Ishikawa (cell line): ENCODE measurements at regions not wholly inside any gene's neighbourhood (a gene's known extent, or its start where the extent isn't known, plus 50 kb on each side); places are given as distances from the start of the nearest gene placed in this dataset.

Experiments
- CEBPB ChIP-seq: IDR thresholded peaks from 2 replicates; pipeline ENCODE4 v1.6.1; 2012
- CREB1 ChIP-seq: IDR thresholded peaks from 2 replicates; pipeline ENCODE4 v1.6.1; 2012; ENCODE audit warnings: low read depth
- EGR1 ChIP-seq: IDR thresholded peaks from 2 replicates; pipeline ENCODE4 v1.6.1; 2012
- EP300 ChIP-seq: IDR thresholded peaks from 2 replicates; pipeline ENCODE4 v1.6.1; 2012; ENCODE audit warnings: borderline replicate concordance
- FOXM1 ChIP-seq: IDR thresholded peaks from 2 replicates; pipeline ENCODE4 v1.6.1; 2012; ENCODE audit warnings: low read depth, borderline replicate concordance
- MAX ChIP-seq: IDR thresholded peaks from 2 replicates; pipeline ENCODE4 v1.6.1; 2012
- NFIC ChIP-seq: IDR thresholded peaks from 2 replicates; pipeline ENCODE4 v1.6.1; 2012
- RAD21 ChIP-seq: IDR thresholded peaks from 2 replicates; pipeline ENCODE4 v1.6.1; 2012; ENCODE audit warnings: low read depth
- REST ChIP-seq: IDR thresholded peaks from 2 replicates; pipeline ENCODE4 v1.6.1; 2012; ENCODE audit warnings: low read depth, mild to moderate bottlenecking
- TAF1 ChIP-seq: IDR thresholded peaks from 2 replicates; pipeline ENCODE4 v1.6.1; 2012; ENCODE audit warnings: low read depth, mild to moderate bottlenecking
- TEAD4 ChIP-seq: IDR thresholded peaks from 2 replicates; pipeline ENCODE4 v1.6.1; 2012
- USF1 ChIP-seq: IDR thresholded peaks from 2 replicates; pipeline ENCODE4 v1.6.1; 2012
- YY1 ChIP-seq: IDR thresholded peaks from 2 replicates; pipeline ENCODE4 v1.6.1; 2012; ENCODE audit warnings: low read depth
- ZBTB7A ChIP-seq: IDR thresholded peaks from 2 replicates; pipeline ENCODE4 v1.6.1; 2012; ENCODE audit warnings: low read depth

- TF ChIP-seq REST (no peak), ZBTB7A (no peak), NFIC (no peak), MAX (no peak), USF1 (no peak), TEAD4 (no peak), TAF1 (no peak), EGR1 (no peak), CREB1 (no peak)
Observed at GRCh38 chr4:71841336-71841735, 57.5 kb upstream of the GC start.

- TF ChIP-seq CREB1 (no peak), REST (no peak), EP300 (no peak), YY1 (no peak), CEBPB (no peak), RAD21 (no peak)
Observed at GRCh38 chr4:71847300-71847699, 63.4 kb upstream of the GC start.

GRCh38 chr4:71855944-71856343 lies 72.1 kb upstream of the GC start:
- TF ChIP-seq USF1 (no peak), NFIC (no peak), REST (no peak), CREB1 (no peak), FOXM1 (no peak), EGR1 (no peak), YY1 (no peak), CEBPB (no peak), TAF1 (no peak)

GRCh38 chr4:71857713-71858451 lies 74.0 kb upstream of the GC start:
- TF ChIP-seq EP300 (no peak), CEBPB (no peak), CREB1 (no peak), USF1 (no peak), FOXM1 (no peak), REST (no peak), EGR1 (no peak), NFIC (no peak), MAX (no peak), RAD21 (no peak)
